SH-SY5Y (cell line): ENCODE measurements at regions not wholly inside any gene's neighbourhood (a gene's known extent, or its start where the extent isn't known, plus 50 kb on each side); places are given as distances from the start of the nearest gene placed in this dataset.

Source experiments
- GATA2 ChIP-seq: IDR thresholded peaks from 2 replicates; pipeline ENCODE4 v1.6.1; 2011; ENCODE audit warnings: mild to moderate bottlenecking, low read depth, low read length
- GATA3 ChIP-seq: IDR thresholded peaks from 2 replicates; pipeline ENCODE4 v1.6.1; 2011; ENCODE audit warnings: low read depth, mild to moderate bottlenecking, low read length, moderate library complexity

- no peak for TF ChIP-seq GATA3
- no peak for TF ChIP-seq GATA2
Measured at GRCh38 chr3:35505181-35505580, 134.1 kb upstream of the ARPP21 start.
